Stimulated activated CD4-positive, alpha-beta T cell treated with anti-CD3 and anti-CD28 coated beads, Interleukin-2, amount 100 ng/mL, for 24 hours (primary cell): ENCODE measurements at regions not wholly inside any gene's neighbourhood (a gene's known extent, or its start where the extent isn't known, plus 50 kb on each side); places are given as distances from the start of the nearest gene placed in this dataset.
"Not testable (repeated sequence)": the region's sequence is repeated elsewhere in the genome, so short reads cannot be mapped to it uniquely, and the experiment has no call there.

ENCODE experiments used
- DNase-seq, 2 donors: peaks; one replicate each; pipeline ENCODE4 v3.0.0-alpha.2; 2020

DNA sequence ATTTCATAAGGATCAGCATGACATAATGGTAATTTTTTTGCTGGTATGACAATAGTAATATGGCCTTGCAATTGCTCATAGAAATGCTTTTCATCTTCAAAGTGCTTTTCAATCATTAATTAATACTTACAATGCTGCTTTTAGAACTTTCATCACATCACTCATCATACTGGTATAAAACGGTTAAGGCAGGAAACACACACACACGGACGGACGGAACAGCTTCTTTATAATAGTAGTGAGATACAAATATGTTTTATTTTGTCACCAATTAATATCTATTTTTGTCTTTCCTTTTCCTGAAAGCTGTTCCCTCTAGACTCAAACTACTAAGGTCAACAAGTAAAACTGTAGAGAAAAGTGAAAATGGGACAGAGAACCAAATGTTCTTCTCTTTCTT is 353.9 kb upstream of the PKN2 start:
- no peak for DNase-seq

DNA sequence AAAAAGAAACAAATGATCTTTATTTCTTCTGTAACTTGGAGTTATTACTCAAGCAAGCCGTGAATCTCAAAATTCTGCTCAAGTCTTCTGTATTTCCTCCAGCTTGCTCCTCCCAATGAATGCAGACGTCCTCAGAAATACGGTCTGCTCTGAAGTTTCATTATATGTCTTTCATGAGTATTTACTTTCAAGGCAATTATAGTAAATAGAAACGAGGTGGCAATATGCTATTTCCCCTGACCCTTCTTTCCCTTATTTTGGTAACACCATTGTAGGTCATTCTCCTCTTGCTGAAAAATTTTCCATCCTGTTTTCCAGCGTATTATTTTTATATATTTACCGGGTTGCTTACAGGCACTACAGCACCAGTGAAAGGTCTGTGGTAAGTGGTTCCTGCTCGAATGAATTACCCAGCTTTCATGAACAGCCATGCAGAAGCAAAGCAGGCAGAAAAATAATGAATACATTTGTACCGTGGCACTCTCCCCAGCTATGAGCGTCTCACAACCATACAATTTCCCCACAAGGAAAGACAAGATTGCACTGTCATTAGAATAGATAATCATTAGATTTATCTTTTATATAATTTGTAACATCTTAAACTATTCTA is 350.9 kb upstream of the PKN2 start:
- DNase-seq = no peak

DNA sequence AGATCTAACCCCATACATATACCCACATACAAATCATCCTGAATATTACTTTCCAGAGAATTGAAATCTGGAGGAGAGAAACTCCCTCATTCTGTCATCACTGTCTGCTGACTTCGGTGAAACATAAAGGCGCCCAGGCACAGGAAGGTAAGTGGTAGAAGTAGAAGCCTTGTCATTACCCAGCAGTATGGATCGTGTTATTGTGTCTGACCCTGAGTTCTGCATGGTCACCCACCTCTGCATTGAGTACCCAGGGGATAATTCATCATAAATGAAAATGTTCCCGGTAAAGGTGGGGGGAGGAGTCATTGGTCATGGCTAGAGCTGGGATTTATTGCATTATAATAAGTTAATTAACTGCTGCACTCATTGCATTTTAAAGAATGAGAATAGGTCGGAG is 342.6 kb upstream of the PKN2 start:
- DNase-seq = no peak

DNA sequence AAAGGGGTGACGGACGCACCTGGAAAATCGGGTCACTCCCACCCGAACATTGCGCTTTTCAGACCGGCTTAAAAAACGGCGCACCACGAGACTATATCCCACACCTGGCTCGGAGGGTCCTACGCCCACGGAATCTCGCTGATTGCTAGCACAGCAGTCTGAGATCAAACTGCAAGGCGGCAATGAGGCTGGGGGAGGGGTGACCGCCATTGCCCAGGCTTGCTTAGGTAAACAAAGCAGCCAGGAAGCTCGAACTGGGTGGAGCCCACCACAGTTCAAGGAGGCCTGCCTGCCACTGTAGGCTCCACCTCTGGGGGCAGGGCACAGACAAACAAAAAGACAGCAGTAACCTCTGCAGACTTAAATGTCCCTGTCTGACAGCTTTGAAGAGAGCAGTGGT is 342.0 kb upstream of the PKN2 start:
- not testable (repeated sequence) for DNase-seq

DNA sequence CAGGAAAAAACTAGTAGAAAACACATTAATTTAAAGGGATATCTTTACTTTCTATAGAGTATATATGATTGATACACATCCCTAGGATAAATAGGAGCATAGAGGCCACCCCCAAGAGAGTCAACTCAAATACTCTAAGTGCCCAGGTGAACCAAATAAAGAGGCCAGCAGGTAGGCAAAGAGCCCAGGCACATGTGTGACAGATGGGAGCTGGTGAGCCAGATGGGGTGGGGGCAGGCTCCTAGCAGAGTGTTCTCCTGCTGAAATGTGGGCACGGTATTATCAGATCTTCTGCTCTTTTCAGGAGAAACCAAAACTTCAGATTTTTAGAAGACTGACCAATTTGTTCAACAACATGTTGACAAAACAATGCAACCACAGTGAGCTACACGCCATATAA is 333.4 kb upstream of the PKN2 start:
- no peak for DNase-seq

DNA sequence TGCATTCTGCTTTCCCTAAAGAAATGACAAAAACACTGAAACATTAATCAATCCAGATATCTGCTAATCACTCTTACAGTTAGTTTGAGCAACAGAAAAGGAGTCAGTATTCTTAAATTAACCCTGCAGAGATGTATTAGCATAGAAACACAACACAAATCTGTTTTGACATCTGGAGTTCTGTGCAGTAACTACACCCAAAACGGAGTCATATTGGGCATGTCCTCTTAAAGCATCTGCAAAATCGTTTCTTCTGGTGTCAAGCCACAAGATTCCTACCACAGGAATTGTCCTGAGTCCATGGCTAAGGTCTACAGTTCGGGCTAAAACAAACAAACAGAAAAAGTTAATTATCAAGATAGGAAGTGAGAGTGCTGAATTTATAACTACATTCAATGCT is 332.1 kb upstream of the PKN2 start:
- DNase-seq = no peak

DNA sequence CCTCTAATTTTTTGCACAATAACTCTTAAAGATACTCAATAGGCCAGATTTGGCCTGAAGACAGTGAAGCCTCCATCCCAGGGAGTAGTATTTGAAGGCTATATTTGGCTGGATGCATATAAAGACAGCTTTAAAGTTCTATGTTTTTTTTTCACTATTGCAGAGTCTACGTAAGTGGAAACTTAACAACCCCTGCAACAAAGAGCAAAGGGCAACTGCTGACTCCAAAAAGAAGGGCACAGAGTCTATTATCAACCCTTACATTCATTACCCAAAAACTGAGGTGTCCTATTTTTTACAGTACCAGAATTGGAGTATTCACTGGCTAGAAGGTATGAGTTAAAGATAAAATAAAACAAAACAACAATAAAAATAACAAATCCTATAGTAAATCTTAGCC is 329.8 kb upstream of the PKN2 start:
- DNase-seq = no peak

DNA sequence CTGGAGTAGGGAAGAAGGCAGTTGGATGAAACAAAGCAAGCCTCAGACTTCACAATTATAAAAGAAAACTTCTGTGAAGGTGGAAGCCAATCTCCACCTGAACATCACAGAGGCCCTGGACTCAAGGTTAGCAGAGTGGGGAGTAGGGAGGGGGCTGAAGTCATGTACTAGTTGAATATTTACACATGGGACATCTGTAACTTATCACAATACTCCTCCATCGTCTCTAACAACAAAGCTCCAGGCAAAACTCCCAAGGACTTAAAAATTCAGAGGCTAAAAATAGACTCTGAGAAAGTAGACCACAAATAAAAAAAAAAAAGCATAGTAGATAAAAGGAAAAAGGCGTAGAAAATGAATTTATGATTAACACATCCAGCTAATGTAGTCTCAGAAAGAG is 326.3 kb upstream of the PKN2 start:
- DNase-seq = no peak

DNA sequence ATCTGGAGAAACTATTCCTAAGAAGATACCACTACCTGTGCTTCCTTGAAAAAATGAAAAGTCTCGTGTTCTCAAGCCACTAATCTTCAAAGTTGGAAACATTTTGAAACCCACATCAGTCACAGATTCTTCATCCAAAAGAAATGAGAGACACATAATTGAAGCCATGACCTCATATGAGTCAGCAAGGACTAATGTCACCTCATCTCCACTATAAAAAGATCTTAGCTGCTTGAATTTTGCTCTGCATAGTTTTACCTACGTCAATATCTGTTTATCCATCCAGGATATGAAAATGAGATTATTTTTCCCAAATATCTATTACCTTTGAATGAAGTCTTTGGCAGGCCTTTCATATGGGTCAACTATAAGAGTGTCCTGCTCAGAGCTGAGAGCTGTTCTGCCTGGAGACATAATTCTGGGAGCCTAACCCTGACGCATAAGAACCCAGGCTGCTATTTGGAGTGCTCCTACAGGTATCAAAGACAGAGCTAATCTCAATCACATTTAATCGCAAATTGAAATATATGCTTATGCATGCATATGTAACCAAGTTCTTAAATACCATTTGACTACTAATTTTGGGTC is 312.5 kb upstream of the PKN2 start:
- DNase-seq = no peak

DNA sequence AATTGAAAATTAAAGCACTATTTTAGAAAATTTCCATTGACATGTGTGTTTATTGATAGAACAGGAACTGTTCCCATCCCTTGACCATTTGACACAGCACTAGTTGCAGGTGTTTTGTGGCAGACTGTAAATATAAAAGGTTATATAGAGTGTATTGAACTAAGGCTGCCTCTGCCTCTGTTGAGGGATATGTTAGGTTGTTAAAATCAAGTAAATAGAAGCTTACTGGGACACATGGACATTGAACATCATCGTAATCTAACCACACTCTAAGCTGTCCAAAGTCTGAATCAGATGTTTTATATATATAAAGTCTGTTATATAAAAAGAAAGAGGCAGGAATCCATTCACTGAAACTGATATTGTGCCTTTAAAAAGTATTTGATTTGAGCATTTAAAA is 308.1 kb upstream of the PKN2 start:
- no peak for DNase-seq

DNA sequence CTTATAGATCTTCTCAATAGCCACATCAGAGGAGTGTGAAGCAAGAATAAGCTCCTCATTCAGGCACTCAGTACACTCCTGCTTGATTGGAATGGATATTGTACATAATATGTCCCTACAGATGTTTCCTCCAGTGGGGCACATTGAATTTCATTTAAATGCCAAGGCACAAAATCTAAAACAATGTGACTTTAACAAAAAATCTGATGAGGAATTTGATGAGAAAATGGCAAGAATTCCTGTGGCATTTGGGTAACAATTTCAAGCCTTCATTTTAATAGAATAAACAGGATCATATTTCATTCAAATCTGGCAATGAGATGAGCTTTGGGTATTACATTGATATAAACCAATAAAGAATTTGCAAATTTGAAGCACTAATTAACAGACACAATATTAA is 307.7 kb upstream of the PKN2 start:
- DNase-seq = no peak

DNA sequence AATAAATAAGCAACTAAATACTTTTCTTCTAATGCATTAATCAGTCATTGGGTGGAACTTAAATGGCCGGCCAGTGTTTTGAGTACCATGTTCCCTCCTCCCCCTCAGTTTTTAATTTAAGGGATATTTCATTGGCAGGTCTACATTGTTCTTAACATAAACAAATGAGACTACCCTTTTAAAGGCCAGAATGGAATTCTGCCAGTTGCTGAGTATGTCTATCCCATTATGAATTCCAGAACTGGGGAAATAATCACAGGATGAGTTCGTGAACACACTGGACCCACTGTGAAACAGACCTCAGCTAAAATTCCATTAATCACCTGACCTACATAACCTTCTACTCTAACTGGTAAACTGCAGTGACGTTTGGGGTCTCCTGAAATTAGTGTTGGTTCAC is 305.5 kb upstream of the PKN2 start:
- DNase-seq = no peak

DNA sequence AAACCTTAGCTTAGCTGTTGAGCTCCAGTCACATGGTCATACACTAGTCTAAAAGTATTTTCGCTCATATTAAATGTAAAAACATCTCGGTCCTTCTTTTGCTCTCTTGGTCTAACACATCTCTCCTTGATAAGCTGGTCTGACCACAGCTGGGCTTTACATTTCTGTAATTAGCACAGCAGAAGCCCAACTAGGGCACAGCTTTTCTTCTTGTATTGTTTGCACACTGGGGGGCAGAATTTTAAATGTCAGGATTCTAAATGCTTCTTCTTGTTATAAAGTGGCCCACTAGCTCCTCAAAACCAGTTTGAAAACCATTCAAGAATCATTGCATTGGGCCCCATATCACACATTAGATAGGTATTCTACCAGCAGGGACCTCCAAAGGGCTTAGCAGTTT is 289.1 kb upstream of the PKN2 start:
- no peak for DNase-seq

DNA sequence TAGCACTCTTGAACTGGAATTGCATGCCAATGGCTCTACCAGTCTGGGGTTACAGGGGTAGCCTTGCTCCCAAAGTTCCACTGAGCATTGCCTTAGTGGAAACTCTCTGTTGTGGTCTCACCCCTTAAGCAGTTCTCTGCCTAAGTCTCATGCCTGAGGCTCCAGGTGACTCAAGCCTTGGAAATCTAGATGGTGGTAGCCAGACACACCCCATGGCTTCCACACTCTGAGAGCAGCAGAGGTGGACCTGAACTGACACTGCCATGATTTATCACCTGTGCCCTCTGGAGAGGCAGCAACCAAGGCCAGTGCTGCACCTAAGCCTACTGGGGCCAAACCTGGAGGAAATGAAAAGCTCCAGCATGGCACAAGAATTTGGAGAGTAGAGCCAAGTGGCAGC is 285.7 kb upstream of the PKN2 start:
- no peak for DNase-seq

DNA sequence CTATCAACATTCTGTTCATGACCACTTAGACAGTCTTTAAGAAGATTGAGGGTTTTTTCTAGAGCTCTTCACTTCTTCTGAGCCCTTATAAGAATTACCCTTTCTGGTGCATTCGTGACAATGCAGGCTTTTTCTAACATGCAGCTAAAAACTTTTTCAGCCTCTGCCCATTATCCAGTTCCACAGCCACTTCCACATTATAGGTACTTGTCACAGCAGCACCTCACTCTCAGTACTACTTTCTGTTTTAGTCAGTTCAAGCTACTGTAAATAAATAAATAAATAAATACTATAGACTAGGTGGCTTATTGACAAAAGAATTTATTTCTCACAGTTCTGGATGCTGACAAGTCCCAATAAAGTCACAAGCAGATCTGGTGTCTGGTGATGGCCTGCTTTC is 284.4 kb upstream of the PKN2 start:
- no peak for DNase-seq

DNA sequence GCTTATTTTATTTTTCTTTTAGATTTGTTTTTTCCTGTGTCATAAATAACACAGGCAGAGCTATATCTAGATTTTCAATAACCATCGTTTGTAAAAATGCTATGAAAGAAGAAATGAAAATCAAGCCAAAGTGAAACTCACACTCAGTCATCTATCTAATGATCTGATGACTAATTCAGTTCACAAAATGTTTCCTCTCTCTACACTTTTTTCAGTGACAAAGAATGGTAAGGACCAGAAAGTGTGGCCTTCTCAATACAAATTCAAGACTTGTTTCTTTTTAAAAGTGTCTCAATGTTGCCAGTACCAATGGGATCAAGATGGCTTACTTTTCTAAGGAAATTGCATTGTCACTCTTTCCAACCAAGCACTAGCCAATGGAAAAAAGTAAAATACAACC is 282.8 kb upstream of the PKN2 start:
- no peak for DNase-seq

DNA sequence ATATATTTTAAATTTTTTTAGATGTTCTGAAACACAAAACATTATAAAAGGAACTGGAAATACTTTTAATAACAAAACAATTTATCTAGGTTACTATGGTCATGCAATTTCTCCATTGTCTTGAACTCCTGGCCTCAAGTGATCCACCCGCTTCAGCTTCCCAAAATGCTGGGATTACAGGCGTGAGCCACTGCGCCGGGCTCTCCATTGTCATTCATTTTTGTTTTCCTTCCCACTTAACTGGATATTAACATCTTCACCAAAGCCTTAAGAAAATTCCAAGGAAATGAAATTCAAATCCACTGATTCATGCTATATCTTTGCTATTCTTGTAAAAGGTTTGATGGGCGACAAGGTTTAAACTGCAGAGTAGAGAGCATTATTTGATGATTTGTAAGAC is 279.5 kb upstream of the PKN2 start:
- no peak for DNase-seq

DNA sequence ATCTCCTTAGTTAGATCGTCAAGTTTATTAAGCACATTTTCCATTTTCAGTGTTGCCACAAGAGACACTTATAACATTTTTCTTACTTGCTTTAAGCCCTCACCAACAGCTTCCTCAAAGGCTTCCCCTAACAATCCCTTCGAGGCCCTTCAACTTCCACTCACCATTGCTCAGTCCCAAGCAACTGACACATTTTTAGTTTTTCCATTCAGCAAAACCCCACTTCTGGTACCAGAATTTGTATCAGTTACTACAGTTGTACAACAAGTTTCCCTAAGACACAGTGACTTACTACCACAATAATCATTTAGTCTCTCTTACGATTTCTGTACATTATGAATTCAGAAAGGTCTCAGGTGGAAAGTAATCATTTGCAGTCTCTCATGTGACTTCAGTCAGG is 276.8 kb upstream of the PKN2 start:
- DNase-seq = no peak

DNA sequence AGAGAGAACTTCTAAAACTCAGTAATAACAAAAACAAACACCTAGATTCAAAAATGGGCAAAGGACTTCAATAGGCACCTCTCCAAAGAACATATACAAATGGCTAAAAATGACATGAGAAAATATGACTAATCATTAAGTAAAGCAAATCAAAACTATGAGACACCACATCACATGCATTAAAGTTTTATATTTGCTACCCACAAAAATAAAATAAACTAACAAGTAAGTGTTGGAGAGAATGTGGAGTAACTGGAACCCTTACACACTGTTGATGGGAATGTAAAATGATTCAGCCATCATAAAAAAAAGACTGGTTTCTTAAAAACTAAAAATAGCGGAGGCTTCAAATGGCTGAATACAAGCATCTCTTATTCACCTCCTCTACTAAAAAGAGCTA is 262.1 kb upstream of the PKN2 start:
- DNase-seq = no peak

DNA sequence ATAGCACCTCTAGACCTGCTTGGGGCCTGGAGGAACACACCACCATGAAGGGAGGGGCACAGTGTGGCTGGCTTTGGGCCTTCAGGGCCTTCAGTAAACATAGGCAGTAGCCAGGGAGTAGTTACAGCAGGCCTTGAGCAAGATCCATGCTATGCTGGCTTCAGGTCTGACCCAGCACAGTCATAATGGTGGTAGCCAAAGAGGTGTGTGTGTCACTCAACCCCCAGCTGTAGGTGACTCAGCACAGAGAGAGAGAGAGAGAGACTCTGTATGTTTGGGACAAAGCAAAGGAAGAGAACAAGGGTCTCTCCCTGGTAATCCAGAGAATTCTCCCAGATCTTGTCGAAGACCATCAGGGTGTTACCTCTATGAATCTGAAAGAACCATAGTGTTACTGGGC is 250.5 kb upstream of the PKN2 start:
- no peak for DNase-seq

DNA sequence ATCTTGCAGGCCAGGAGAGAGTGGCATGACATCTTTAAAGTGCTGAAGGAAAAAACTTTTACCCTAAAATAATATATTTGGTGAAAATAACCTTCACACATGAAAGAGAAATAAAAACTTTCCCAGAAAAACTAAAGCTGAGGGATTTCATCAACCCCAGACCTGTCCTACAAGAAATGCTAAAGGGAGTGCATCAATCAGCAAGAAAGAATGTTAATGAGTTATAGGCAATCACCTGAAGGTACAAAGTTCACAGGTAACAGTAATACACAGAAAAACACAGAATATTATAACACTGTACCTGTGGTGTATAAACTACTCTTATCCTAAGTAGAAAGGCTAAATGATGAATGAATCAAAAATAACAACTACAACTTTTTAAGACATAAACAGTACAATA is 249.2 kb upstream of the PKN2 start:
- DNase-seq = no peak

DNA sequence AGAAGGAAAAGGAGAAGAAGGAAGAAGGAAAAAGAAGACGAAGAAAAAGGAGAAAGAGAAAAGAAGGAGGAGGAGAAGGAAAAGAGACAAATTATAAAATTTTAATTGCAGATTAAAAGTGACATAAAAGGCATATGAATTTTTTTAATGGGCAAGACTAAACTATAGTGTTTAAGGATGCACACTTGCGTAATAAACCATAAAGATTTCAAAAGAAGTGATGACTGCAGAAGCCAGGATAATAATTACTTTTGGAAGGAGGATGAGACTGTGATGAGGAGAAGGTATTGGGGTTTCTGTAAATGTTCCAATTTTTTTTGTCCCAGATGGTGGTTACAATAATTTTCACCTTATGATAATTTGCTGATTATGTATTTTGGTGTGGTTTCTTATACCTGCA is 243.1 kb upstream of the PKN2 start:
- DNase-seq = no peak

DNA sequence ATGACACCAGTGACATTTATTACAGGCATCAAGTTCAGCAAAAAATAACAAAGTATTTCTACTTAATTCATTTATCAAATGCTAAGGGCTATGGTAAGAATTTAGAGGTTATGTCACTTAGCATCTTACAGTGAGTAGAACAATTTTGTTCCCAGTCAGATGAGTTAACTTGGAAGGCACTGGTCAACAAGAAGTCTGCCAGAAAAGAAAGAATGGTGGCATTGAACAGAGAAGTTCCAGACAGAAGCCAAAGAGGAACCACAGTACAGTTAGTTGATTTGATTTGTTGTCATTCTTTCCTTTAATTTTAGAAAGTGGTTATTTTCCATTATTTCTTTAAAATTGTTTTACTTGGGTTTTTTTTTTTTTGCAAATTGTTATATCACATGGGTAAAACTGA is 232.2 kb upstream of the PKN2 start:
- no peak for DNase-seq

DNA sequence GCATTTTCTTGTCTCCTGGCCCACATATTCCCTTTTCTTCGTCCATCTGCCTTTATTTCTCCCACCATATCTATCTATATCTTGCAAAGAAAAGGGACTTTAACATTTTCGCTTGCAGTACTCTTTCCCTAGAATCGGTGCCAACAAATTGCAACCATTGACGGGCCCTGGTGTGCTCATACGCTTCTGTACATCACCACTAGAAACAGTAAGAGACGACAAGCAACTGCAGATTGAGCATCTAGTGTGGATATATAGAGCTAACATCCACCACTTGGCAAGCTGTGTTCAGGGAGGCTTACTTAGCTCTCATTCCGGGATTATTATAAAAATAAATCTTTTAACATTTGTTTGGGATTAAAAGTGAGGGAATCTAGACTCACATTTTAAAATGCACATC is 230.8 kb upstream of the PKN2 start:
- DNase-seq = no peak

DNA sequence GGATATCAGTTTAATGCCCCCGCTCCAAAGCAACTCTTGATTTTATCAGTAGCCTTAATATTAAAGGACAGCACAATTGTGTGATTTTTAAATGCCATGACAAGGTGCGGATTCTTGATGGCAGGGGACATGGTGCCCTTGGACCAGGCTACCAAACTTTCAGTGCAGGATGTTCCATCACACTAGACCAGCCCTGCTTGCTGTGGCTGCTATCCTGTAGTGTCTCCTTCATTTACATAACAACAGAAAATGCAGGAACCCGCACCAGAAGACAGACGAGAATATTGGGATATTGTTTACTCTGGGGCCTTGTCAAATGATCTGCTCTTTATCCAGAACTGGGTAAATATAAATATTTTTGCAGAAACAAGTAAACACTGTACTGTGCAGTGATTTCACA is 229.3 kb upstream of the PKN2 start:
- DNase-seq = no peak
